ENCODE measurements at regions not wholly inside any gene's neighbourhood (a gene's known extent, or its start where the extent isn't known, plus 50 kb on each side); places are given as distances from the start of the nearest gene placed in this dataset.
"Not testable (repeated sequence)": the region's sequence is repeated elsewhere in the genome, so short reads cannot be mapped to it uniquely, and the experiment has no call there.

- TF ChIP-seq ZNF274 (IDR thresholded peaks at IDR 0.05; ENCODE audit: low read depth, low read length): no peak
- no peak for TF ChIP-seq EZH2phosphoT487 (IDR thresholded peaks at IDR 0.05; ENCODE audit: borderline replicate concordance)
- TF ChIP-seq POLR2A (IDR thresholded peaks at IDR 0.05; ENCODE audit: borderline replicate concordance, extremely low read depth, insufficient read depth, insufficient read length): no peak
- TF ChIP-seq ZBTB33 (IDR thresholded peaks at IDR 0.05; ENCODE audit: extremely low read depth, insufficient replicate concordance, low read length): no peak
- no peak for TF ChIP-seq TCF7L2 (IDR thresholded peaks at IDR 0.05; ENCODE audit: borderline replicate concordance, extremely low read depth, insufficient read depth, insufficient read length)
- no peak for TF ChIP-seq SIN3A (IDR thresholded peaks at IDR 0.05; ENCODE audit: low read depth)
- no peak for TF ChIP-seq FOSL1 (IDR thresholded peaks at IDR 0.05; ENCODE audit: low read depth)
These were observed 99.5 kb upstream of the APCDD1 start (continued) for GRCh38 chr18:10354890-10355289.

GRCh38 chr18:10356999-10357398, 97.4 kb upstream of the APCDD1 start:
- DNase-seq (ENCODE audit: low read depth, low spot score); H3K27me3 ChIP-seq (ENCODE audit: insufficient read depth, low read length); CTCF ChIA-PET; BruUV-seq (replicated peaks); H3K36me3 ChIP-seq (ENCODE audit: control insufficient read depth in 1 of 2, insufficient read depth in 2 of 2, low read length in 2 of 2); H3K4me1 ChIP-seq (ENCODE audit: control insufficient read depth in 1 of 2, insufficient read depth in 2 of 2, low read length in 2 of 2); RAD21 ChIA-PET (ENCODE audit: low non-redundant PET in 1 of 2, low total read pairs in 2 of 2, uncharacterized antibody in 2 of 2, unreplicated experiment in 2 of 2); H2AFZ ChIP-seq (ENCODE audit: low read depth, low read length, poor library complexity, severe bottlenecking); H3K4me3 ChIP-seq (replicated peaks in 1 of 2; ENCODE audit: low read depth in 1 of 2, low read length in 2 of 2); H4K20me1 ChIP-seq (ENCODE audit: insufficient read depth); intact Hi-C loops (cut with micrococcal nuclease); ATAC-seq; H3K27ac ChIP-seq (ENCODE audit: low read depth, low read length); H3K4me2 ChIP-seq (ENCODE audit: low read length); H3K9ac ChIP-seq (ENCODE audit: low read length); POLR2A ChIA-PET; H3K79me2 ChIP-seq (ENCODE audit: insufficient read depth, low read length); H3K9me2 ChIP-seq (ENCODE audit: insufficient read depth); H3K9me3 ChIP-seq (ENCODE audit: control insufficient read depth in 1 of 2, insufficient read depth in 1 of 2, low read depth in 1 of 2, low read length in 2 of 2): not testable (repeated sequence)

Measured in HCT116 (cell line).